ENCODE measurements at regions not wholly inside any gene's neighbourhood (a gene's known extent, or its start where the extent isn't known, plus 50 kb on each side); places are given as distances from the start of the nearest gene placed in this dataset.
"Not testable (repeated sequence)": the region's sequence is repeated elsewhere in the genome, so short reads cannot be mapped to it uniquely, and the experiment has no call there.

DNA sequence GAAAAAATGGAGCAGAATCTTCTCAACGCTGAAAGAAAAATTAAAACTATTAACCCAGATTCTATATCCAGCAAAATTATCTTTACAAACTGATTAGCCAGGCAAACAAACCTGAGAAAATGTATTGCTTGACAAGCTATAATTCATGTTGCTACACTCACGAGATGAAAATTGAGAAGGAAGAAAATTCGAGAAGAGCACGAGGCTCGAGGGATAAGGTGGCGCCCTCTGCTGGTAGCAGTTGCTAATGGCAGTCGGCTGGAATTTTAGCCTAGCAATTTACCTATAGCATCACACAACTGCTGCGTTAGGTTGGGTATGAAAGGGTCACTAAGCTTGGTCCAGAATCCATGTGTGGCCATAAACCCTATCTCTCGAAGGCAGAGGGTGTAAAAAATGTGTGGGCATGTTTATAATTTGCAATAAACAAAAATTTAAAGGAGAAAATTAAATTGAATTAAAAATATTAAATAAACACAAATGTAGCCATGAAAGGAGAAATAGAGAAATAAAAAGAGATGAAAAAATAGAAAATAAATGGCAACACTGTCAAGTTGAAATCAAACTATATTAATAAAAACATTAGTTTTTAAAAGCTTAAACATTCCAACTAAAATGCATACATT is 126.6 kb downstream of the PPP4R3C start:
- TF ChIP-seq, protein P1, sequence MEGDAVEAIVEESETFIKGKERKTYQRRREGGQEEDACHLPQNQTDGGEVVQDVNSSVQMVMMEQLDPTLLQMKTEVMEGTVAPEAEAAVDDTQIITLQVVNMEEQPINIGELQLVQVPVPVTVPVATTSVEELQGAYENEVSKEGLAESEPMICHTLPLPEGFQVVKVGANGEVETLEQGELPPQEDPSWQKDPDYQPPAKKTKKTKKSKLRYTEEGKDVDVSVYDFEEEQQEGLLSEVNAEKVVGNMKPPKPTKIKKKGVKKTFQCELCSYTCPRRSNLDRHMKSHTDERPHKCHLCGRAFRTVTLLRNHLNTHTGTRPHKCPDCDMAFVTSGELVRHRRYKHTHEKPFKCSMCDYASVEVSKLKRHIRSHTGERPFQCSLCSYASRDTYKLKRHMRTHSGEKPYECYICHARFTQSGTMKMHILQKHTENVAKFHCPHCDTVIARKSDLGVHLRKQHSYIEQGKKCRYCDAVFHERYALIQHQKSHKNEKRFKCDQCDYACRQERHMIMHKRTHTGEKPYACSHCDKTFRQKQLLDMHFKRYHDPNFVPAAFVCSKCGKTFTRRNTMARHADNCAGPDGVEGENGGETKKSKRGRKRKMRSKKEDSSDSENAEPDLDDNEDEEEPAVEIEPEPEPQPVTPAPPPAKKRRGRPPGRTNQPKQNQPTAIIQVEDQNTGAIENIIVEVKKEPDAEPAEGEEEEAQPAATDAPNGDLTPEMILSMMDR (IDR thresholded peaks at IDR 0.05; ENCODE audit: low read depth, low read length): peak; percentile 73
- H3K4me3 ChIP-seq (ENCODE audit: low read depth, low read length): no peak overlapping the region
- DNase-seq (ENCODE audit: low read depth, low spot score): peak; percentile 10
- in situ Hi-C loops (cut with HindIII; ENCODE audit: low sequenced_read_pairs): no loop called here

DNA sequence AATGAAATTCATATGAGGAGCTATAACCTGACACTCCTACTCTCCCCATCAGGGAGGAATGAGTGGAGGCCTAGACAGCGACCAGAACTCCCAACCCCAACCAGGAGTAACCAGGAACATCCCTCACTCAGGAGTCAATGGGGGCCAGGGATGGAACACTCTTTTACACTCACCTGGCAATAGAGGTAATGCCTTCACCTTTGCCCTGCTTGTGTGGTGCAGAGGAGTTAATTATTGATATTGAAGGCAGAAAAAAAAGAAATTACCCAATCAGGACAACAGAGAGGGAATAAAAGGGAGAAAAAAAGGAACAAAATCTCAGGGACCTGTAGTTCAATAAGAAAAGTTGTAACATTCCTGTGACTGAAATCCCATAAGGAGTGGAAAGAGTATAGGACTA is 141.5 kb downstream of the PPP4R3C start:
- TF ChIP-seq, protein P1 (IDR thresholded peaks at IDR 0.05; ENCODE audit: low read depth, low read length): no peak
- H3K4me3 ChIP-seq (ENCODE audit: low read depth, low read length): no peak overlapping the region
- in situ Hi-C loops (cut with HindIII; ENCODE audit: low sequenced_read_pairs): no loop called here
- DNase-seq (ENCODE audit: low read depth, low spot score): no peak

DNA sequence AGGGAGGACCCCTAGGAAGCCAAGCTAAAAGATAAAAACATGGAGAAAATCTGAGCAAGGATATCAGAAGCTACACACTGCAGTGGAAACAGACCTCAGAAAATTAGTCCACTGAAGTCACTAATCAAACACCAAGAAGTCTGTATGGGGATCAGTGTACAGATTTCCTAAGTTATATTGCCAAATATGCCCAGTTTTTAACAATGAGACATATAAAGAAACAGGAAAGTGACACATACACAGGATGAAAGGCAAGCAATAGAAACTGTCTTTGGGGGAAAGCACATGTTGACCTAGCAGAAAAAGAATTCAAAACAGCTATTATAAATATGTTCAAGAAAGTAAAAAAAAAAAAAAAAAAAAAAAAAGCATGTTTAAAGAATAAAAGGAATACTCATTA is 153.7 kb downstream of the PPP4R3C start:
- TF ChIP-seq, protein P1 (IDR thresholded peaks at IDR 0.05; ENCODE audit: low read depth, low read length): no peak
- no peak overlapping the region for H3K4me3 ChIP-seq (ENCODE audit: low read depth, low read length)
- in situ Hi-C loops (cut with HindIII; ENCODE audit: low sequenced_read_pairs): no loop called here
- no peak for DNase-seq (ENCODE audit: low read depth, low spot score)

DNA sequence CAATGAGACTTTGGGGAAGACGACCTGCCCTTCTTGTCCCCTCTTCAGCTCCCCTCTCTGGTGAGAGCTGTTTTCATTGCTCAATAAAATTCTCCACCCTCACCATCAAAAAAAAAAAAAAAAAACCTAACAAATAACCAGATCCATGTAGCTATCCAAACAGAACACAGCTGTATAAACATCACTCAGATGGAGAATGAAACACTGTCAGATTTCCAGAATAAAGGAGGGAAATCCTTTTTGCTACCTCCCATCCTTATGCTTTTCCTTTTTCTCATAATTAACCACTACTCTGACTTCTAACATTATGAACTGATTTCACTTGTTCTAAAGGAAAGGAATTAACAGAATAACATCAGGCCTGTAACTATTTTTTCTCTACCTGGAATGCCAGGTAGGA is 155.6 kb downstream of the PPP4R3C start:
- TF ChIP-seq, protein P1 (IDR thresholded peaks at IDR 0.05; ENCODE audit: low read depth, low read length): no peak
- in situ Hi-C loops (cut with HindIII; ENCODE audit: low sequenced_read_pairs): no loop called here
- no peak overlapping the region for H3K4me3 ChIP-seq (ENCODE audit: low read depth, low read length)
- no peak for DNase-seq (ENCODE audit: low read depth, low spot score)

DNA sequence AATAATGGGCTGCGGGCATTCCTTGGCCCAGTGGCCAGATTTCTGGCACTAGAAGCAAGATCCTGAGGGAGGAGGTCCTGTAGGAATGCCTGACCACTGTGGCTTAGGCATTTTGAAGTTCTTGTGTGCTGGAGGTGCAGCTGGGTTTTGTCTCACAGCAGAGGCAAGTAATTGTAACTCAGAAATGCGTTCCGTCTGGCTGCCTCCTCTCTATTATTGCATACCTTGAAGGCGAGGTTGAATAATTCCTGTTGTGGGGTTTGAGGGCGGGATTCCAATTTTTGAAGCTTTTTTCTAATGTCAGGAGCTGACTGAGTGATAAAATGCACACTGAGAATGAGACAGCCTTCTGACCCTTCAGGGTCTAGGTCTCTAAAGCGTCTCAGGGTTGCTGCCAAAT is 170.6 kb downstream of the PPP4R3C start:
- in situ Hi-C loops (cut with HindIII; ENCODE audit: low sequenced_read_pairs); DNase-seq (ENCODE audit: low read depth, low spot score); H3K4me3 ChIP-seq (ENCODE audit: low read depth, low read length): not testable (repeated sequence)

DNA sequence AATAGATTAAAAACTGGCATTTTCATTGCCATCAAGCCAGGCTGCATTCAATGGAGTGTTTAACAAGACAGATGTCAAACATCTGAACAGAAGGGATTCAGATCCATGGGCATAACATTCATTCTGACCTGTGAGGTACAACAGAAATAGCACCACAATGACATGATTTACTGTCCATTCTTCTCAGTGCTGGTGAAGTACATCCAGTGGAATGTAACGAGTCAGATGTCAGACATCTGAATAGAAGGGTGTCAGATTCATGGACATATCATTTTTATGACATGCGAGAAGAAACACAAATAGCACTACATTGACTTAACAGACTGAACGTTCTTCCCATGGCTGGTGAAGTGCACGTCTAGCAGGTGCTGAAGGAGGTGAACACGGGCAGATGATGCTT is 186.4 kb downstream of the PPP4R3C start:
- TF ChIP-seq, protein P1 (IDR thresholded peaks at IDR 0.05; ENCODE audit: low read depth, low read length): no peak
- in situ Hi-C loops (cut with HindIII; ENCODE audit: low sequenced_read_pairs): no loop called here
- no peak for DNase-seq (ENCODE audit: low read depth, low spot score)
- H3K4me3 ChIP-seq (ENCODE audit: low read depth, low read length): no peak overlapping the region

DNA sequence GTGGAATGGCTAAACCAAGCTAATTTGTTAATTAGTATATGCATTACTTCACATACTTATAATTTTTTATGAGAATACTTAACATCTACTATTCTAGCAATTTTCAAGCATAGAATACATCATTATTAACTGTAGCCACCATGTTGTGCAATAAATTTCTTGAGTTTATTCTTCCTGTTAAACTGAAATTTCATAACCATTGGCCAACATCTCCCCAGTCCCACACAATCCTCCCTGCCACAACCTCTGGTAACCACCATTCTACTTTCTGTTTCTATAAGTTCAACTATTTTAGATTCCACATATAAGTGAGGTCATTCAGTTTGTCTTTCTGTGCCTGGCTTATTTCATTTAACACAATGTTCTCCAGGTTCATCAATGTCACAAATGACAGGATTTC is 208.5 kb downstream of the PPP4R3C start:
- H3K4me3 ChIP-seq (ENCODE audit: low read depth, low read length): no peak overlapping the region
- TF ChIP-seq, protein P1 (IDR thresholded peaks at IDR 0.05; ENCODE audit: low read depth, low read length): no peak
- DNase-seq (ENCODE audit: low read depth, low spot score): no peak
- in situ Hi-C loops (cut with HindIII; ENCODE audit: low sequenced_read_pairs): no loop called here

Data from astrocyte of the spinal cord (primary cell).